ENCODE measurements at regions not wholly inside any gene's neighbourhood (a gene's known extent, or its start where the extent isn't known, plus 50 kb on each side); places are given as distances from the start of the nearest gene placed in this dataset.

GRCh38 chr3:94293793-94294195, 230.9 kb downstream of the NSUN3 start:
- TF ChIP-seq EZH2 (IDR thresholded peaks at IDR 0.05; ENCODE audit: borderline replicate concordance) (no peak), CTCF (IDR thresholded peaks at IDR 0.05; ENCODE audit: poor library complexity) (no peak), EZH2phosphoT487 (IDR thresholded peaks at IDR 0.05; ENCODE audit: low read depth, severe bottlenecking, unreplicated experiment) (no peak)
